Loucy (cell line): ENCODE measurements at regions not wholly inside any gene's neighbourhood (a gene's known extent, or its start where the extent isn't known, plus 50 kb on each side); places are given as distances from the start of the nearest gene placed in this dataset.

Experiments used
- CTCF ChIP-seq: fragments of 200-600 bp; sonication (generic); conservative IDR thresholded peaks from 2 replicates; pipeline ENCODE4 v1.5.1; 2014; ENCODE audit warnings: mild to moderate bottlenecking, antibody characterized with exemption, low read length
- EZH2phosphoT487 ChIP-seq: fragments of 200-600 bp; IDR thresholded peaks from 2 replicates; pipeline ENCODE4 v1.6.1; 2018; ENCODE audit warnings: antibody characterized with exemption, mild to moderate bottlenecking, moderate library complexity, borderline replicate concordance

DNA sequence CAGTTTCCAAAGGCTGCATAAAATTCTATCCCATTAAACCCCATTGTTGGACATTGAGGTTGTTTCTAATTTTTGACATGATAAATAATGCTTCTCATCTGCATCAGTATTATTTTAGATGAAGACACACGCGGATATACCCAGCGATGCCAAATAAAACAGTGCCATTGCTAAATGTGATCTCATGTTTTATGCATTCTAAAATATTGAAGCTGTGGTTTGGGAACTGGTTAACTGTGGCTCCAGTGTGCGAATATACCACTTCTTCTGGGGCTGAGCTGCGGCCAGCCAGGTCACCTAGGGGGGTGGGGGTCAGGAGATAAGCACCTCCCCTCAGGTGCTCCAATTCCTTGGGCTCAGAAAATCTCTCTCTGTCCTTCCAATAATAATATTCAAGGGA lies 230.0 kb downstream of the ADAMTS9 start:
- no peak for TF ChIP-seq CTCF
- no peak for TF ChIP-seq EZH2phosphoT487
